H1 (cell line): ENCODE measurements at regions not wholly inside any gene's neighbourhood (a gene's known extent, or its start where the extent isn't known, plus 50 kb on each side); places are given as distances from the start of the nearest gene placed in this dataset.

Source experiments
- BACH1 ChIP-seq: IDR thresholded peaks from 2 replicates; pipeline ENCODE4 v1.6.1; 2012; ENCODE audit warnings: low read length, improper control_type of control experiment
- CBX8 ChIP-seq: fragments of 300-800, 300-1000 bp; sonication (generic); IDR thresholded peaks from 2 replicates; pipeline ENCODE4 v1.7.1; 2016; ENCODE audit warnings: low read depth, low read length, borderline replicate concordance
- CHD7 ChIP-seq: fragments of 300-600 bp; sonication (generic); IDR thresholded peaks from 2 replicates; pipeline ENCODE4 v1.7.1; 2012; ENCODE audit warnings: low read length, moderate library complexity, mild to moderate bottlenecking, inconsistent platforms; ENCODE audit not compliant: insufficient replicate concordance
- FOSL1 ChIP-seq: IDR thresholded peaks from 2 replicates; pipeline ENCODE4 v1.6.1; 2011; ENCODE audit warnings: mild to moderate bottlenecking, low read depth, low read length, moderate library complexity; ENCODE audit not compliant: insufficient read depth
- HDAC2 ChIP-seq, 2 experiments: fragments of 300-600 bp in 1 of 2; sonication (generic) in 1 of 2; IDR thresholded peaks; 2 replicates each; pipeline ENCODE4 v1.6.1; 2011 to 2012; ENCODE audit warnings: low read depth in 2 of 2, low read length in 2 of 2, mild to moderate bottlenecking in 2 of 2, moderate library complexity in 2 of 2, borderline replicate concordance in 1 of 2, inconsistent platforms in 1 of 2
- KDM4A ChIP-seq: IDR thresholded peaks from one replicate; pipeline ENCODE4 v1.7.1; 2012; ENCODE audit warnings: low read depth, mild to moderate bottlenecking, moderate library complexity, low read length, inconsistent platforms; ENCODE audit not compliant: severe bottlenecking
- RFX5 ChIP-seq: IDR thresholded peaks from 2 replicates; pipeline ENCODE4 v1.6.1; 2011; ENCODE audit warnings: low read depth, low read length, improper control_type of control experiment, borderline replicate concordance
- SP1 ChIP-seq: IDR thresholded peaks from 2 replicates; pipeline ENCODE4 v1.6.1; 2011; ENCODE audit warnings: low read depth, low read length
- SUZ12 ChIP-seq: fragments of 200-600 bp; sonication (generic); IDR thresholded peaks from 2 replicates; pipeline ENCODE4 v1.6.1; 2012; ENCODE audit warnings: mild to moderate bottlenecking, inconsistent platforms, low read length, moderate library complexity, mixed read lengths
- TEAD4 ChIP-seq: IDR thresholded peaks from 2 replicates; pipeline ENCODE4 v1.6.1; 2012; ENCODE audit warnings: low read depth, low read length, inconsistent platforms, mixed read lengths

DNA sequence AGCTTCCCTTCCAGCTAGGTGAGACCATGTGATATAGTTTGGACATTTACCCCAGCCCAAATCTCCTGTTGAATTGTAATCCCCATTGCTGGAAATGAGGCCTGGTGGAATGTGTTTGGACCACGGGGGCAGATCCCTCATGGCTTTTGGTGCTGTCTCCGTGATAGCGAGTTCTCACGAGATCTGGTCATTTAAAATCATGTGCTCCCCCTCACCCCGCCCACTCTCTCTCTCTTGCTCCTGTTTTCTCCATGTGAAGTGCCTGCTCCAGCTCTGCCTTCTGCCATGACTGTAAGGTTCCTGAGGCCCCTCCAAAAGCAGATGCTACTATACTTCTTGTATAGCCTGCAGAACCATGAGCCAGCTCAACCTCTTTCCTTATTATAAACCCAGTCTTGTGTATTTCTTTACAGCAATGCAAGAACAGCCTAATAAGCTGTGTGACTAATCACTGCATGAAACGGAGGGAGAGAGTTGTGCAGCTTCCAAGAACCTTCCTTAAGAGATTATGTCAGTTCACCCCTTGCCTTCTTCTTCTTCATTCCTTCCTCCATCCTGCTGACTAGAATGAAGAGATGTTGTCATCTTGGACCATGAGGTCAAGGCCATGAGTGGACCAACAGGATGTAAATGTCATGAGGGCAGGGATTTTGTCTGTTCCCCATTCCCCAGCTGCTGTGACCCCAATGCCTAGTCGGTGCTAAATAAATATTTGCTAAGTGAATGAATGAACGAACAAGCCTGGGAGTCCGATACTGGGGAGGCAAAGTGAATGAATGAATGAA is 91.0 kb downstream of the CPN2 start (continued):
- no peak for TF ChIP-seq CHD7
- no peak for TF ChIP-seq RFX5
- TF ChIP-seq CBX8, result no peak
- TF ChIP-seq HDAC2 (IDR thresholded peaks at IDR 0.05; ENCODE audit: borderline replicate concordance in 1 of 2, low read depth in 2 of 2, low read length in 2 of 2), result no peak
- no peak for TF ChIP-seq TEAD4
- TF ChIP-seq KDM4A, result no peak
- no peak for TF ChIP-seq SP1
- TF ChIP-seq BACH1, result no peak
- TF ChIP-seq FOSL1, result no peak
- no peak for TF ChIP-seq SUZ12
